HG02840 (cell line): ENCODE measurements at regions not wholly inside any gene's neighbourhood (a gene's known extent, or its start where the extent isn't known, plus 50 kb on each side); places are given as distances from the start of the nearest gene placed in this dataset.
"Not testable (repeated sequence)": the region's sequence is repeated elsewhere in the genome, so short reads cannot be mapped to it uniquely, and the experiment has no call there.

Experiments
- ATAC-seq: cut with Tn5 transposase; IDR thresholded peaks from one replicate; pipeline ENCODE4 v1.9.1; 2021; ENCODE audit warnings: mild to moderate bottlenecking, moderate library complexity, moderate number of reproducible peaks; ENCODE audit not compliant: unreplicated experiment, low FRiP score

DNA sequence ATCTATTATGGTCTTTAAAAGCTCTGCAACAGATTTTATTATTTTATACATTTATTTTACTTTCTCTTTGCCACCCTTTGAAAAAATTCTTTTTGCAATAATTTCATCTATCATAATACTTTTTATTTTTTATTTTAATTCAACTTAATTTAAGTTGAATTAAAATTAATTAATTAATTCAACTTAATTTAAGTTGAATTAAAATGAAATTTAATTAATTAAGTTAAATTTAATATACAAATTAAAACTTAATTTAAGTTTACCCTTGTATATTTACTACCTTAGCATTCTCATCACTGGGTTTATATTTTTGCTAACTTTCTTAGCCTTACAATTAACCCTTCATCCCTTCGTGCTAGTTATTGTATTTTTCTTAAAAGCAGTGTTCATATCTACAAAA is 301.4 kb downstream of the SLITRK5 start:
- ATAC-seq, result no peak

DNA sequence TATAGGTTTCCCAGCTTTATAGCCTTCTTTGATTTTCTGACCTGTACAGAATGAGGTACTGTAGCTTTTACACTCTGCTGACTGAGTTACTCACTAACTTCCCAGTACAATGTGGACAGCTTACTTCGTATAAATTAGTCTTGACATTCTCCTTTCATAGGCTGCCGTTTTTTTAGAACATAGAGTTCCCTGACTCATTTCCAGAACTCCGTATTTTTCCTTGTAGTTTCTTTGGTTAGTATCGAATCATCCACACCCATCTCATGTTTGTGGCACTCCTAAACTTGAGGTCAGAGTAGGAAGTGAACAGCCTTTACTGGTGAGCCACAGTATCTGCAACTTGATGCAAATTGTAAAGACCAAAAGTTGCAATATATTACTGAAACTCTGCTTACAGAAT is 303.9 kb downstream of the SLITRK5 start:
- ATAC-seq, result no peak

DNA sequence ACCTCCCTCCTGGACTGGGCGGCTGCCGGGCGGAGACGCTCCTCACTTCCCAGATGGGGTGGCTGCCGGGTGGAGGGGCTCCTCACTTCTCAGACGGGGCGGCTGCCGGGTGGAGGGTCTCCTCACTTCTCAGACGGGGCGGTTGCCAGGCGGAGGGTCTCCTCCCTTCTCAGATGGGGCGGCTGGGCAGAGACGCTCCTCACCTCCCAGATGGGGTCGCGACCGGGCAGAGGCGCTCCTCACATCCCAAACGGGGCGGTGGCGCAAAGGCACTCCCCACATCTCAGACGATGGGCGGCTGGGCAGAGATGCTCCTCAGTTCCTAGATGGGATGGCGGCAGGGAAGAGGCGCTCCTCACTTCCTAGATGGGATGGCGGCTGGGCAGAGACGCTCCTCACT is 305.5 kb downstream of the SLITRK5 start:
- not testable (repeated sequence) for ATAC-seq

DNA sequence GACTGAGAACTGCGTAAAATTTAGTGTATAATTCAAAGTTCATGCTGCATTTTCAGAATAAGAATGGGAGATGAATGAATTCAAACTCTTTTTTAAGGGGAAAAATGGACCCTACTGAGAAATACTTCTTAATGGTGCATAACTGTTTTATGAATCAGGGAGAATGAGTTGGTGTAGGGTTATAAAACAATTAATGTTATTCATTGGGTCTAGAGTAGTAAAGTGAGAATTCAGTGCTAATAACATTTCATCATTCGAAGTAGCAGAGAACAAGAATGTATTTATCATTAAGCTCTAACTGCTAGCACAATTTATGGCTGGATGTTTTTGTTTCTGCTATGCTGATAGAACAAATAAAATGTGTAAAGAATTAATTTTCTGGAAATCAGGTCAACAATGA is 310.2 kb downstream of the SLITRK5 start:
- no peak for ATAC-seq

DNA sequence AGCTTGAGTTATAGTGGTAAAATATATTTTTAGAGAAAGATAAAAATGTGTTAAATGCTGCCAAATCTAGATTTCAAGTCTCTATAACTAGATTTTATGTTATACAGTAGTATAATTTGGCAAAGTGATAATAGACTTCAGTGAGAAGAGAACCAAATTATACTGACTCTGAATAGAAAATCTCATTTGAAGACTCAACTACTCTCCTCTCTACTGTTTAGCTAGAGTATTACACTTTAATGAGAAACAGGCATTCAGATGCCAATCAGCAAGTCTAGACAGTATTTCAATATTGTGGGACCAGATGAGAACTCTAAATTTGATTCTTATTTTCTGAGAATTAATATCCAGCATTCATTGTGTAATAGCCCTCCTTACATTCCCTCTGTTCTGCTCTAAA is 311.2 kb downstream of the SLITRK5 start:
- ATAC-seq, result no peak

DNA sequence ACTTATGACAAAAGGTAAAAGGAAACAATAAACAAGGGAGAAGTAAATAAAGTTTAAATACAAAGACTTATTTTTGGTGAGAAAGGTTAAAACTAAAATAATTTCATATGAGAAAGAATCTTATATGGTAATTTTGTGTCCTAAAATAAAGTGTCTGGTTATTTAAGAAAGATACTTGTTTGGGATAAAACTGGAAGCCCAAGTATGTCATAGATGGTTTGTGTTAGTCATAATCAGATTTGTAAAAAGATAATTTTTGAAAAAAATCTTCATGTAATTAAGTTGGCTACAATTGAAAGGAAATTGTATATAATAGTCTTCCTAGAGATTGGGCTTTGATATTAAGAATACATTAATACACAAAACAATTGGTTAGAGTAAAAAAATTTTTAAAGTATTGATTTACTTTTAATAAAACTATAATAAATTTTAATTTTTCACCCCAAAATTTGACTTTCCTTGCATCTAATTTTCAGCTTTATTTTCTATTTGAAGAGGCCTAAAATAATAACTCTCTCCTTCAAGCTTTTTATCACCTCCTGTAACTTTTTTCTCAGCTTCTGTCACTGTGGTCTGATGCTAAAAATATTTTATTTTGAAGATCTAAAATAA is 315.6 kb downstream of the SLITRK5 start:
- ATAC-seq, result no peak

DNA sequence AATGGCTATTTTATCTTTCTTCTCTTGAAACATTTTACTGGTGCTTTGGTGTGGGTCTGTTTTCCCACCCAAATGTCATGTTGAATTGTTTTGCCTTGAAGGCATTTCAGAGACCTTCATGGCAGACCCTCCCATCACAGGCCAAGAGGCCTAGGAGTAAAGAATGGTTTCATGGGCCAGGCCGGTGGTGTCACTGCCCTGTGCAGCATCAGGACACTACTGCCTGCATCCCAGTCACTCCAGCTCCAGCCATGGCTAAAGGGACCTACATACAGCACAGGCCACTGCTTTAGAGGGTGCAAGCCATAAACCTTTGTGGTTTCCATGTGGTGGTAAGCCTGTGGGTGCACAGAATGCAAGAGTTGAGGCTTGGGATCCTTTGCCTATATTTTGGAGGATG is 326.9 kb downstream of the SLITRK5 start:
- ATAC-seq, result no peak

DNA sequence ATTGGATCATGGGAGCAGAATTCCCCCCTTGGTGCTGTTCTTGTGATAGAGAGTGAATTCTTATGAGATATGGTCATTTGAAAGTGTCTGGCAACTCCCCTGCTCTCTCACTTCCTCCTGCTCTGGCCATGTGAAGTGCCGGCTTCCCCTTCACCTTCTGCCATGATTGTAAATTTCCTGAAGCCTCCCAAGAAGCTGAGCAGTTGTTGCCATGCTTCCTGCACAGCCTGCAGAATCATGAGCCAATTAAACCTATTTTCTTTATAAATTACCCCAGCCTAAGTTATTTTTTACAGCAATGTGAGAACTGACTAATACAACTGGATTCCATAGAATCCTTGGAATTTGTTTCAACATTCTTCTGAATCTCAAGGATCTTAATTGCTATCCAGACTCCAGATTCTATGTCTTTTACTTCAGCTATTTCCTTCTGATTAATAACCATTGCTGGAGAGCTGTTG is 328.1 kb downstream of the SLITRK5 start:
- ATAC-seq, result no peak

DNA sequence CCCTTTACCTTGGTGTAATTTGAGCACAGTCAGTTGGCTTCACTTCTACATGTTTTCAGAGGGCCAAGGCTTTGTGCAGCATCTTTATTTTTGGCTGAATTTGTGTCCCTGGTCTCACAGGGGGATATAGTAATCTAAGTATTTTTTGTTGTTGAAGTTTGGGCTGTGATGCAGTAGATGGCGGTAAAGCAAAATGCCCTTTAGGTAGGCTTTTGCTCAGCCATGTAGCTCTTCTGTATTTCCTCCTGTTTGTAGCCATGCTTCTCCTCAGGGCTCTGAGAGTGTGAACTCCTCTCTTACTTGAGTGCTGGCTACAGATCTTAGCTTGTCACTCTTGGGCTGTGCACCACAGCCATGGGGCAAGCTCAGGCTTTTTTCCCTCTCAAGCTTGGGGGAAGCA is 328.6 kb downstream of the SLITRK5 start:
- no peak for ATAC-seq

DNA sequence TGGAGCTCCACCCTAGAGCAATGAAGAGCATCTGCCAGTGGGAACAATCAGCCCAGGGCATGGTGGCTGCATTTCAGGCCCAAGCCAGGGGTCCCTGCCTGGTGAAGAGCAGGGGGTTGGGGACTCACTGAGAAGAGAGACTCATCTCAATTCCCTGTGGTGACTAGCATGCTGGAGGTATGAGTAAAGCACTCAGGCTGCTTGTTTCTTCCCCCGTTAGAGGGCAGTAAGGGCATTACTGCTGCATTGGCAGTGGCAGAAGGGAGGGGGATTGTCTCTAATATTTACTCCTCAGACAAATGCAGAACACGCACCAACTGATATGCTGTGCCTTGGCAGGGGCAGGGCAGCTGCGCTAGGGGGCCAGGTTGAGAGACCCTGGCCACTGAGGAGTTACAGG is 329.1 kb downstream of the SLITRK5 start:
- ATAC-seq, result no peak

DNA sequence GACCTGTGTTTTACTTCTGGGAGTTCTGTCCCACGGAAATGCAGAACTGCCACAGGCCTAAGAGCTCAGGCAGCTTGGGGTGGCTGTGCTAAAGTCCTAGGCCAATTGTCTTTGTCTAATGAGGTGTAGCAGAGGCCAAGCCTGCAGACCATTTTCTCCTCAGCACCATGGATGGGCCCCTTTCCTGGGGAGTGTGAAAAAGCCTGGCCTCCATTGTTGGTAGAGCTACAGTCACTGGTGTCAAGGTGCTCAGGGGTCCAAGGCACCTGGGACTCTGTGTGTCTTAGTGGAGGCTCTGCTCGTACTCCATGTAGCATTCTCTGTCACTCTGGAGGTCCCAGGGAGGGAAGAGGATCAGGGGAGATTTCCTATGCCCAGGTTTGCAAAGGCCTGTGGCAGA is 329.6 kb downstream of the SLITRK5 start:
- ATAC-seq, result no peak

DNA sequence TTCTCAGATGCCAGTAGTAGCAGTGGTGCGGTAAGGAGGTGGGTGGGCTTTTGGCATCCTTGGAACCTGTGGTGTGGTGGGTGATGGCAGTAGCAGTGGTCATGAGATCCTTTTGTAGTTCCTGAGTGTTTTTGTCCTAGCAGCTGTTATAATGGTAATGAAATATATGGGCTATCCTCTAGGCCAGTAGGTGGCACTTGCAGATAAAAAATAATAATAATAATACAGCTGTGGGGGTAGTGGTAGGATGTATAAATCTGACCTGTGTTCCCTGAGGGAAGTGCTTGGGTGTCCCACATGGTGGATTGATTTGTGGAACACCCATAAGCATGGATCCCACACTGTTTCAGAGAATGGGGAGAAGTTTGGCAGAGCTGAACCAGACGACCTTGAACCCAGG is 334.0 kb downstream of the SLITRK5 start:
- no peak for ATAC-seq

DNA sequence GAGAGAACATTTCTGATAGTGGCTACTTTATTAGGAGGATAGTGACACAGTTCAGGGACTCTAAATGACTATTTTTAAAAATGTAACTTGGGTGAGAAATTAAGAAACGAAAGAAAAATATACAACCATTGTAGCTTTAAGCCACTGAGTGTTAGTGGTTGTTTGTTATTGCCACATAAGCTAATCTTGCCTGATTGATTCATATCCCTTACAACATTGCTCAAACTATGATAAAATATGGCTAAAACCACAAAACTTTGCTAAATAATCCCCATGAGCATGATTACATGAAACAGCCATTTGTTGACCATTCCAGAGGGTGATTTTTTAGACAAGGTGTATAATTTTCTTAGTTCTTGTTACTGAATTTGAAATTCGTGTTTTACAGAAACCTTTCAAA is 343.4 kb downstream of the SLITRK5 start:
- no peak for ATAC-seq

DNA sequence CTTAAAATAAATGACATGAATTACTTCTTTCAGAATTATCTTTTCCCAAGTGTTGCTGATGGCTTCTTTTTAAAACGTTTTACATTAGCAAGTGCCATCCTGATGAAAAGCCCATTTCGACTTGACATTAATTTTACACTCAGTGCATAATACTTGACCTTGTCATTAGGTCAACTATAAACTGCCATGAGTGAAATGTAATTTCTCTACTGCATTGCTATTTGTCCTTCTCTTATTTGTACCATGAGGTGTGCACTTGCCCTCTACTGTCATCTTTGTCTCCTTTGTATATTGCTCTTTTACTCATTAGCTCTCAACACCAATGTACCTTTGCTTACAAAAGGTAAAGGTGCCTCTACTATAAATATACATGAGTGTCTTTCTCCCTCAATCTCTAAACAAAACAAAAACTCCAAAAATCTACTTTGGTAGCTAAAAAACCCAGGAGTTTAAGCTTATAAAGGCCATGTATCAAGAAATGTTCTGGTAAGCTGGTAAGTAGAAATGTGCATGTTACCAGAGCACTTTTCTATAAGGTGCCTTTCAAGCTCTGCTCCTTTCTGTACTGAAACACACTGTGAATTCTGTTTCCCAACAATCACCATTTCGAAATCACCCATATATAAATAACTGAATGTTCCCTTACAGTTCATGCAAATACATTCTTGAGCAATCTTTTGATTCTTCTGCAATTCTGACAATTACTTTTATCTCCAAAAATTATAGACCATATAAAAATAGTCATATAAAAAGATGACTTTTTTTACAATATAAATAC is 351.4 kb downstream of the SLITRK5 start:
- no peak for ATAC-seq

DNA sequence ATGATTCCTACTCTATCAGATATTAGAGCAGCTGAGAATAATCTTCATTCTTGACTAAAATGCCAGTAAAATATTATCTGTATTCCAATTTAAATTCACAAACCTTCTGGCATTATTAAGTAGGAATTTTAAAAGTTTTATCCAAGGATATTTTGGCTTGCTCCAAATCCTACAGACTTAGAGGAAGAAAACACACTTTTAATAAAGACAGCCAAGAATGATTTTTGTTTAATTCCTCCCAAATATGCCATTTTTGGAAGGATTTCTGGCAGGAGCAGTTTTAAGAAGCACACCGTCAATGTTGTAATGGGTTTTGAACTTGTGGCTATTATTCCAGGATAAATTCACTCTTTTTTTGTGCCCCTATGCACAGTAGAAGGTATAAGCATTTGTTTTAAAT is 355.1 kb downstream of the SLITRK5 start:
- no peak for ATAC-seq

DNA sequence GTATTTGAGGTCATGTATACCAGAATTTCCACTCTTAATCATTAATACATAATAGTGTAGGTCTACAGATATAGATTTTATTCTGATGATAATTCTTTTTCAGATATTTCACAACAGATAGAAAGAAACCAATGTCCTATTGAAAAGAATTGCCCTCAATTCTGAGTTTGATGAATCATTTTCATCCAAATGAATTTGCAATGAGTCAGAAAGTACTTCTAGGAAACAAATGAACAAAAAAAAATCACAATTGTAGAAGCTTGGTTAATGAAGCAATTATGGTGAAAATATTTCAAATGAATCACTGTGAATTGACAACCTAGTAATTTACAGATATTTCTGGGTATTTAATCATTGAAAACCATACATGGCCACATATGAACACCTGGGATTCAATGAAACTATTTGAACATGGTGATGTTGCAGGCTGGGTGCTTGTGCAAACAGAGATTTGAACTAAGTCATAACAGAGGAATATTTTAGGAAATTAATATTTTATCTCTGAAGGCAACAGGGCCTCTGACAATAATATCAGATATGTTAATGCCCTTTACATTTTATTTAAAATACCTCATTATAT is 360.9 kb downstream of the SLITRK5 start:
- ATAC-seq, result no peak

DNA sequence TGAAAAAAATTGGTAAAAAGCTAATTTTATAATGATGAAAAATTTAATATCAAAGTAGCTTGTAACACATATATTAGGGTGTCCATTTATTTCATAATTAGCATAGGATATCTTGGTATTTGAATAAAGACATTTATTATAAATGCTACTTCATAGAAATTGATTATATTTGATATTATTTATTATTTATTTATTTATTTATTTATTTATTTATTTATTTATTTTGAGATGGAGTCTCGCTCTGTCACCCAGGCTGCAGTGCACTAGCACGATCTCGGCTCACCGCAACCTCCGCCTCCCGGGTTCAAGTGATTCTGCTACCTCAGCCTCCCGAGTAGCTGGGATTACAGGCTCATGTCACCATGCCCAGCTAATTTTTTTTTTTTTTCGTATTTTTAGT is 365.0 kb downstream of the SLITRK5 start:
- not testable (repeated sequence) for ATAC-seq

DNA sequence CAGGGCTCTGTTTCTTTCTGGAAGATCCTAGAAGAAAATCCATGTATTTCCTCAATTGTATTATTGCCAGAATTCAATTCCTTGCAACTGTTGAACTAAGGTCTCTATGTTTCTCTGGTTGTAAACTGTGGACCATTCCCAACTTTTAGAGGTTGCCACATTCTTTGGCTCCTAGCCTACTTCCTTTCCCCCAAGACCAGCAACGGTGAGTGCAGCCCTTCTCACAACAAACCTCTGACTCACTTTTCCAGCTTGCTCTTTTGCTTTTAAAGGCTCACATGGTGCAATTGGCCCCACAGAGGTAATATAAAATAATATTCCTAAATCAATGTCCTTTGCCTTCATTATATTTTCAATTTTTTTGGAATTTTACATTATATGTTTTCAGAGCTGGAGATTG is 371.3 kb downstream of the SLITRK5 start:
- ATAC-seq, result no peak

DNA sequence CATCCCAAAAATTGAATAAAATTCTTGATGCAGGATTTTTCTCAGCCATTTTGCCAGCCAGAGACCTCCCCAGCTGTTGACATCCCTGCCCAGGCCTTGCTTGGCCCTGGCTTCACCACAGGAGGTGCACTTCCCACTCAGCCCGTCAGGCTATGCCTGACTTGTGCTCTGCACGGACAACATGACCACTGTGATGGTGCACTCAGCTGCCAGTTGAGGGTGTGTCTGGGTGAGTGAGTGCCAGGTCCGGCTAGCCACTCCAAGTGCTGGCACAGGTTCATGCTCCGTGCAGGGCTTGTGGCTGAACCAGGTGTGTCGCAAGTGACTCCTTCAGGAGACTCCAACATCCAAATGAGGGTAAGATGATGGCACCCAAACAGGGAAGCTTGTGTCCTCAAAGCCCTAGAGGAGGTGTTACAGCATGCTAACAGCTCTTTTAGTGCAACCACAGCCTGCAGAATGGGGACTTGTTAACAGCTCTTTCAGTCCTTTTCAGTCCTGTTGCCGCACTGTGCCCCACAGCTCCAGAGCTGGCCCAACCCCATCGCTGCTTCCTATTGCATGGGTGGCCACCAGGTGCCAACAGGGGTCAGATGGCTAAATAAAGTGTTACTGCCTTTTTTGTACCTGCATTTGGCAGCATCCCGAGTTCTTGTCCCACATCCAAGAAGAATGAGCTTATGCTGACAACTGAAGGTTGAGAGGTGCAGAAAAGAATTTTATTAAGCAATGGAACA is 380.7 kb downstream of the SLITRK5 start:
- ATAC-seq, result no peak

DNA sequence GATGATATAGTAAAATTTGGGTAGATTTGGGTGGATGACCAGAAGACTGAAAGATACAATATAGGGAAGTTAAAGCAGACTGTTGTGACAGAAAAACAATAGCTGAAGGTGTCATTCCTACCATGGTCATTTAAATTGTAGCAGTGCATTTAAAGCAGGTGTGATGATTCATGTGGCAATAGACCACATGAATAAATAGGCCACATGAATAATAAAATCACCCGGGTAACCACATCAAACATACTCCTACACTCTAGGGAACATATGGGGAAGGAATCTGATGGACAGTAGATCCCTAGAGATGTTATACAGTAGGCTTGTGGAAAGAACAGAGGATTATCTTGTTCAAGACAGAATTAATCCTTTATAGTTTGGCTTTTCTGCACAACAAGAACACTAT is 392.6 kb downstream of the SLITRK5 start:
- ATAC-seq, result no peak

DNA sequence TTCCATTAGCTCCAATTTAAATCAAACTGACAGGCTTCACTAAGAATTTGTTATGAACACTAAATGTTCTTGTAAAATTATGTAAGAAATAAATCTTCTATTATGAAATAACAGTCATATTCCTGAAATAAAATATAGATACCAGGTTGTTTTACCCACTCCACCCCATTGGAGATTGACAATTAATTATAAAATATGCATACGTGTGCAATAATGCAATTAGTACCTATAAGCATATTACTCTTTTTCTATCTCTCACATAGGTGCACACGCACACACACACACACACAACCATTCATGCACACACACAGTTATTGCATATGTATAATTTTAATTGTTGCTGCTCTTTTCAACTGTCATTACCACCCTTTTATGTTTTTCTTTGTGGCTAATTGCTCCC is 395.7 kb downstream of the SLITRK5 start:
- ATAC-seq, result no peak
